HL-60/S4 treated with phorbol 12-myristate 13-acetate at 8.2 ng/mL for 4 days and 3 days (cell line): ENCODE measurements at regions not wholly inside any gene's neighbourhood (a gene's known extent, or its start where the extent isn't known, plus 50 kb on each side); places are given as distances from the start of the nearest gene placed in this dataset.

ENCODE experiments used
- in situ Hi-C: fragments of 300-500 bp; cut with MboI; formaldehyde crosslinking; loops from 2 replicates; pipeline ENCODE4 v1.15.0; 2022; ENCODE audit warnings: low sequenced_read_pairs

GRCh38 chr6:163835439-163836171, 421.1 kb downstream of the QKI start:
- in situ Hi-C loops = no loop called here

GRCh38 chr6:163834226-163834970, 419.9 kb downstream of the QKI start:
- in situ Hi-C loops = no loop called here

GRCh38 chr6:163831736-163832135, 417.2 kb downstream of the QKI start:
- in situ Hi-C loops = no loop called here

GRCh38 chr6:163830641-163831040, 416.1 kb downstream of the QKI start:
- in situ Hi-C loops = no loop called here

GRCh38 chr6:163828038-163828795, 413.7 kb downstream of the QKI start:
- in situ Hi-C loops = no loop called here

GRCh38 chr6:163827143-163827542, 412.6 kb downstream of the QKI start:
- in situ Hi-C loops = no loop called here

DNA sequence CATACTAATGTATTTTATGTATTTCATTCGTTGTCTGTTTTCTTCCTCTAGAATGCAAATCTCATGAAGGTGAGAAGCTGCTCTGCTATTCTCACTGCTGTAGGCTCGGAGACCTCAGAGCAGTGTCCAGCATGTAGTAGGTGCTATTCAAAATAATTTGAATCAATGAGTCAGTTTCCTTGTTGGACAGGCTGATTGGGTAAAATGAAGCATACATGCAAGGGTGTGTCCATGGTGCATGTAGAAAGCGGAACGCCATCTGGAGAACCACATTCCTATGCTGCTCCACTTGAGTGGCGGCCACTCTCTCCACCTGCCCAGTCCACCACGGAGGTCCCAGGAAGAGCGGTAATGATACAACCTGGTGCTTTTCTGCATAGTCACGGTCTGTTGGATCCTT, 412.1 kb downstream of the QKI start:
- in situ Hi-C loops = no loop called here

DNA sequence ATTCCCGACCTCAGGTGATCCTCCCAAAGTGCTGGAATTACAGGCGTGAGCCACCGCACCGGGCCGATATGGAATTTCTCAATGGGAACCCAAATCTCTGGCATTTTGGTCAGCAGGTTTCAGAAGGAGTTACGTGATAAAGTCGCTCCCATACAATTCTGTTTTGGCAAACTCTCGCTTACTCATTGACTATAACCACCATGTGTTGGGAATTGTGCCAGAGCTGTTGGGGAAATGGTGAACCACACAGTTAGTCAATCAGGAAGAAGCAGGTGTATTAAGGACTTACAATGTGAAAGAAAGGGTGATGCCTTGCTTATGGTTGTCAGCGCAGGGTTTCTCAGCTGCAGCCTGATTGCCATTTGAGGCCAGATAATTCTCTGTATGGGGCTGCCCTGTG, 410.5 kb downstream of the QKI start:
- in situ Hi-C loops = no loop called here

DNA sequence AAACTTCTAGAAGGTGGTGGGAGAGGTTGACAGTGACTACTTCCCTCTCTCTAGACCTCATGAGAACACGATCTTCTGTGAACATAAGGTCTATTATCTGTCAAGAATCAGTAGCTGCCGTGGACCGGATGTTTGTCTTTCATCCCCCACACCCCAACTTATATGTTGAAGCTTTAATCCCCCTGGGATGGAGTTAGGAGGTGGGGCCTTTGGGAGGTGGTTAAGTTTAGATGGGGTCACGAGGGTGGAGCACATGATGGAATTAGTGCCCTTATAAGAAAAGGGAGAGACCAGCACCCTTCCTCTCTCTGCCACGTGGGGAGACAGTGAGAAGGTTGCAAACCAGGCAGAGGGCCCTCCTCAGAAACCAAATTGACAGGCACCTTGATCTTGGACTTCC, 409.1 kb downstream of the QKI start:
- in situ Hi-C loops = no loop called here

- in situ Hi-C loops = no loop called here
Observed at GRCh38 chr6:163820745-163821458, 406.4 kb downstream of the QKI start.

- in situ Hi-C loops = no loop called here
Observed at GRCh38 chr6:163820171-163820570, 405.7 kb downstream of the QKI start.

GRCh38 chr6:163818719-163819118, 404.2 kb downstream of the QKI start:
- in situ Hi-C loops = no loop called here

DNA sequence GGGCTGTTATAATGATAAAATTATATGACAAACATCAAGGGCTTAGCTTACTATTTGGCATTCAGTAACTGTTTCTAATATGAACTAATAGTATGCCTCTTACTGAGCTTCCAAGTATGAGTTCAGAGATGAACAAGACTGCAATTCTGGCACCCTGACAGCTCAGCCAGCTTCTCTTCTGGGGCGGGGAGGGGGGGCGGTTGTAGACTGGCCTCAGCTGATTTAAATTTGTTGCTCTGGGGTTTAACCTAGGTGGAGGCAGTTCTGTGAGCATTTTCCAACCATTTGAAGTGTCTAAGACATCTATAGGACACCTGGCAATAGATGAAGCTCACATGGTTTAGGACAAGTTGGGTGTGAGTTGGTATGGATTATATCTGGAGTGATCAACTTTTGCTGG, 401.9 kb downstream of the QKI start:
- in situ Hi-C loops = no loop called here

DNA sequence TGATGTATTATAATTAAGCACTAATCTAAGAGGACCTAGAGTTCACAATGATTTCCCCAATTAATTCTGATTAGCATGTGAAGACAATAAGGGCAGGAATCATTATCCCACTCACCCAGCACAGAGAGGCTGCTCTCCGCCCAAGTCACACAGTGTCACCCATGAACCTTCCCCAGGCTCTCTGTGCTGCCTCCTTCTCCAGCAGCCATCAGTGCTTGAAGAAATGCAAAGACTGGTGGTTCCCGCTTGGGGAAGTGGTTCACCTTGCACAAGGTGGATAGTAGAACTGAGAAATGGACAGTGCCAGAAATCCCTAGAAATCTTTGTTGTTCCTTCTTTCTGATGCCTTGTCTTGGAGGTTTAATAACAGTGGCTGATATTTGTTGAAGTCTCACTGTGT, 401.3 kb downstream of the QKI start:
- in situ Hi-C loops = no loop called here

DNA sequence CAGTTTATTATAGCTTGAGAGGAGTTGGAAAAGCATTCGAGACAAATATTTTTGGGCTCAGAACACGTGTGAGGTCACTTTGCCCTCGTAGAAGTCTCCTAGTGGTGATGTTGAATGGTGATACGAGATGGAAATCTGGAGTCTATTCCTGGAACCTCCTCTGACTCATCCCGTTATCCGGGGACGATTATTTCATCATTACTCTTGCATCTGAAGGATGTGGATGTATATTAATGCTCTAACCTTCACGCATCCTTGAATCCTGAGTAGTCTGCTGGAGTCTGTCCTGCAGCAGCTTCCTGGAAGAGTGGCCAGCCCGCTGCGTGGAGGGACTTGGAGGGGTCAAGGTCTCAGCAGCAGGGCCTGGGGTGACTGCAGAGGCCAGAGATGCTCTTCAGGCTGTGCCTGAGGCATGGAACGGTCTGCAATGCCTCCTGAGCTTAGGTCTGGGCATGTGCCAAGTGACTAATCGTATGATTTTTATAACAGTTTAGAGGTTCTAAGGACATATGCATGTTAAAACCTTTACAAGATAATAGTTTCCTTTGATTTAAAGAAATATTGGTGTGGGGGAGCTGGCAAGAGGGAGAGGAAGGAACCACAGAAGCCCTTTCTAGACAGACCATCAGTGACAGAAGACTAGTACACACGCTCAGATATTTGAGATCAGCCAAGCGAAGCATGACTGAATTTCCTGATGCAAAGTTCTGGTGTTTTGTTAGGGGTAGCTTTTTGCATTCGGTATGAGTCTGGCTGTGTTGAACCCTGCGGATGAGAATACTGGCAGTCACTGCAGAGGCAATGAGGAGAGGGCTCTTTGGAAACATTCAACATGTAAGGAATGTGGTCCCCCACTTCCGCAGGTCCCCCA, 400.2 kb downstream of the QKI start:
- in situ Hi-C loops = no loop called here

- in situ Hi-C loops = no loop called here
Observed at GRCh38 chr6:163813979-163814493, 399.5 kb downstream of the QKI start.

- in situ Hi-C loops = no loop called here
Observed at GRCh38 chr6:163811317-163811716, 396.8 kb downstream of the QKI start.

DNA sequence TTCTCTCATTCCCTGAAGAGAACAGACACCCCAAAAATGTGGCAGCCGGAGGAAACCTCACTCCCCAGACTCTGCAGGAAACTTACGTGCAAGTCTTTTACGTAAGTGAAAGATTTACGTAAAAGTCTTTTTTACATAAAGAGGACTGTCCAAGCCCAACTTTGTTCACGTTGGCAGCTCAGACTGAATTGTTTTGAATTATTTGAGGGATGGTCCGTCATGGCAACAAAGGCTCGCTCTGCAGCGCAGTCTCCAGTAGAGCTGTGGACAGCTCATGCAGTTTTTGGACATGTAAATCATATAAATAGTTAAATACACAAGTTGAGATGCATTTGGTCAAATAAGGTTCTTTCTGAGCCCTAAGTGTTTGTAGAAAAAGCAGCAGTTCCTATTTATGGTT, 394.8 kb downstream of the QKI start:
- in situ Hi-C loops = no loop called here

DNA sequence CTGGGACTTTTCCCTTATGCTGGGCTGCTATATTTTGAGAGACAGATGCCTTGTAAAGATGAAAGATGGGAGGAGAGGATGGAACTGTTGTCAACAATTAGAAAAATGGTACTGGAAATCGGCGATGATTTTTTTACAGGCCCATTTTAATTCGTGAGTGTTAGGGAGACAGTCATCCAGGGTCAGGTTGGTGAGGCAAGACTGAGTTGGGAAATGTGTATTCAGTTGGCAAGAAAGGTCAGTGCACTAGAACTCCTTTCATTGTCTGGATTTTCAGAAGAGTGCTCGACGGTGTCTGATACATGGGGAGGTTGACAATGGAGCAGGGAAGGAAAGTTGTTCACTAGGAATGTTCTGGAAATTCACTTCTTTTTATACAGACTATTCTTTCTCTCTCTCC, 394.4 kb downstream of the QKI start:
- in situ Hi-C loops = no loop called here

DNA sequence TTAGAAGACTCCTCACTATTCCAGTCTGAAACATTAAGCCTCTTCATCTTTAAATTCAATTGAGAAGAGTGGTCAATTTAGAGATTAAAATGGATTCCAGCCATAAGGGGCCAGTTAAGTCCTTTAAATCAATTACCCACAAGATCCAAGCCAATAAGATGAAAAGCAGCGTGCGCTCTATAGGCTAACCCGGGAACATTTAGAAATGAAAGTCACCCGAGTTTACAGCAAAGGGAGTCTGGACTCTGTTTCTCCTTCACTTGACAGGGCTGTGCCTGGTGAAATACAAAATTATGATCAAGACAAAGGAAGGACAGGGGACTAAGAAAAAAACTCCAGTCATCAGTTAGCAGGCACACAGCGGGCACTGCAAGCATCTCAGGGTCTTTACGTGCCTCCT, 393.7 kb downstream of the QKI start:
- in situ Hi-C loops = no loop called here
